ENCODE measurements at regions not wholly inside any gene's neighbourhood (a gene's known extent, or its start where the extent isn't known, plus 50 kb on each side); places are given as distances from the start of the nearest gene placed in this dataset.

DNA sequence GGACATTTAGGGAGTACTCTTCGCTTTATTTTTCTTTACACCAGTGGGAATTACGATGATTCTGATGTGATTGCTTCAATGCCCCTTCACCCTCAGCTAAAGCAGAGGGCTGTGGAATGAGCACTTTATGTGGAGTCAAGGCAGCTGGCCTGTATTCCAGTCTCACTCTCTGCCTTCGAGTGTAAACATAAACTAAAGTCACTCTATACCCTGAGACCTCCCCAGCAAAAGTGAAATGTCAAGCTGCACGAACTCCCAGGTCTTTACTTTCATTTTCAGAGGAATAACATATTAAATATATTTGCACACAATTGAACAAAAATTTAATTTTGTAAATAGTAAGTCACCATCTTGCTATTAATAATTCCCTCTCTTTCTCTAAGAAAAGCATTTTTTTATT is 557.1 kb downstream of the DACH1 start:
- intact Hi-C loops (cut with DNase I): no loop called here
- H3K27me3 ChIP-seq: no peaks in the 10 kb centered on the region
- H3K4me3 ChIP-seq: no peak overlapping the region
- TF ChIP-seq EP300 (IDR thresholded peaks at IDR 0.05) (no peak), POLR2AphosphoS5 (IDR thresholded peaks at IDR 0.05) (no peak), CTCF (IDR thresholded peaks at IDR 0.05) (no peak), POLR2A (IDR thresholded peaks at IDR 0.05; ENCODE audit: low read depth) (no peak)
- DNase-seq (ENCODE audit: extremely low spot score): no peak
- H3K36me3 ChIP-seq: no peaks in the 10 kb centered on the region
- no peaks in the 10 kb centered on the region for H3K9me3 ChIP-seq
- H3K27ac ChIP-seq (replicated peaks in 1 of 4): no peak overlapping the region
- no peaks in the 10 kb centered on the region for H3K4me1 ChIP-seq
- WGBS: 72% methylated on average over 4 of the region's 4 CpGs

DNA sequence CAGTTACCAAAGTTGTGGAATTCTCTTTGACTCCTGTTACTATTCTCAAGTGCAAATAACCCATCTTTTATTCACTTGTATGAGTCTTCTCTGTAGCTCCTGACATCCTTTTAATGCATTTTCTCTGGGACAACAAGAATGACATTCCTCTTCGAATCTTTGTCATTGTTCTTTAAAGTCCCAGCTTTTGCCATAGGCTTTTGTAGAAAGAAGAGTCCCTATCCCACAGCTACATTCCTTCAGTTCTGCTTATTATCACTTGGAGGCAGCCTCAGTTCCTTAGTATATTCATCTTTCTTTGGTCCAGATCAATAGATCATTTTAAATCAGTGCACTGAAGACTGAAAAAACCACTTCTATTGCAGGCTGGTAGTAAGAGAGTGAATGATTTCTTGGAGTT is 560.2 kb downstream of the DACH1 start:
- intact Hi-C loops (cut with DNase I): no loop called here
- H3K27ac ChIP-seq (replicated peaks in 1 of 4): no peak overlapping the region
- no peaks in the 10 kb centered on the region for H3K9me3 ChIP-seq
- no peak overlapping the region for H3K4me3 ChIP-seq
- no peak for DNase-seq (ENCODE audit: extremely low spot score)
- no peaks in the 10 kb centered on the region for H3K4me1 ChIP-seq
- H3K36me3 ChIP-seq: no peaks in the 10 kb centered on the region
- H3K27me3 ChIP-seq: no peaks in the 10 kb centered on the region
- 62% methylated on average over 1 of the region's 1 CpG for WGBS
- TF ChIP-seq CTCF (IDR thresholded peaks at IDR 0.05) (no peak), POLR2A (IDR thresholded peaks at IDR 0.05; ENCODE audit: low read depth) (no peak), POLR2AphosphoS5 (IDR thresholded peaks at IDR 0.05) (no peak), EP300 (IDR thresholded peaks at IDR 0.05) (no peak)

DNA sequence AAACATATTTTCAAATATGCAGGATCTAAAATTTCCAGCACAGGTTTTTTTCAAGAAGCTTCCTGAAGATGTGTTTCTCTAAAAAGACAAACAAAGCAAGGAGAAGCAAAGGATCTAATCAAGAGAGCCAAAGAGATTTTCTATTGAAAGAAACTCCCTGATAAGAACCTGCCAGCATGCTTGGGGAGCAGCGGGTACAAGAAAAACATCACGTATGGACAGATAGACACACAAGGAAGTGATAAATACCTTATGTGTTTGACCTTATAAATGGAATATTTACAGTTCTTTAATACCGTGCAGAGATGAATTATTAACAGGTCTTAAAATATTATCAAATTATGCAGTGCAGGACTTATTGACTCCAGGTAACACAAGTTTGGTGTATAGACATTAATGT is 562.1 kb downstream of the DACH1 start:
- Histone ChIP-seq H3K27me3 (no peaks in the 10 kb centered on the region), H3K4me3 (no peak overlapping the region), H3K27ac (replicated peaks in 1 of 4) (no peak overlapping the region), H3K9me3 (no peaks in the 10 kb centered on the region), H3K36me3 (no peaks in the 10 kb centered on the region), H3K4me1 (no peaks in the 10 kb centered on the region)
- WGBS: 44% methylated on average over 3 of the region's 3 CpGs
- TF ChIP-seq EP300 (IDR thresholded peaks at IDR 0.05) (no peak), POLR2A (IDR thresholded peaks at IDR 0.05; ENCODE audit: low read depth) (no peak), CTCF (IDR thresholded peaks at IDR 0.05) (no peak), POLR2AphosphoS5 (IDR thresholded peaks at IDR 0.05) (no peak)
- intact Hi-C loops (cut with DNase I): no loop called here
- no peak for DNase-seq (ENCODE audit: extremely low spot score)

GRCh38 chr13:71303144-71303543 is 563.9 kb downstream of the DACH1 start:
- no peak for TF ChIP-seq CTCF (IDR thresholded peaks at IDR 0.05)
- TF ChIP-seq POLR2A (IDR thresholded peaks at IDR 0.05; ENCODE audit: low read depth): no peak
- TF ChIP-seq POLR2AphosphoS5 (IDR thresholded peaks at IDR 0.05): no peak
- no peak for TF ChIP-seq EP300 (IDR thresholded peaks at IDR 0.05)
- H3K4me3 ChIP-seq: no peak overlapping the region
- no peaks in the 10 kb centered on the region for H3K9me3 ChIP-seq
- 70% methylated on average over 3 of the region's 3 CpGs for WGBS
- no peaks in the 10 kb centered on the region for H3K4me1 ChIP-seq
- H3K36me3 ChIP-seq: no peaks in the 10 kb centered on the region
- intact Hi-C loops (cut with DNase I): no loop called here
- DNase-seq (ENCODE audit: extremely low spot score): no peak
- no peaks in the 10 kb centered on the region for H3K27me3 ChIP-seq
- no peak overlapping the region for H3K27ac ChIP-seq (replicated peaks in 1 of 4)

DNA sequence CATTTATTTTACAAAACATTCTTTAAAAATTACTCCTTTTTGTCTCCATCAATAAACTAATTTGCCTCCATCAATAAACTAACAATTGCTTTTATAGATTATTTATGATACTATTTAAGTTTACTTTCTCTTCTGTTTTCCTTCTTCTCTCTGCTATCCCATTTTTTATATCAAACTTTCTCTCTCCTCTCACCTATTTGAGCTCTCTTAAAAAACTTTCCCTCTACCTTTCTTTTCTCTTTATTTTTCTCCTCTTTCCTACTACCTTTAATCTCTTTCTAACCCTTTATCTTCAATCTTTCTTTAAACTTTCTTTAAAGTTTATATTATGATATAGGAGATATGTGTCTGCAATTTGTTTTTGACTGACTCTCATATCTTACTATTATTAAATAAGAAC is 566.4 kb downstream of the DACH1 start:
- H3K27me3 ChIP-seq: no peaks in the 10 kb centered on the region
- no peaks in the 10 kb centered on the region for H3K4me1 ChIP-seq
- TF ChIP-seq CTCF (IDR thresholded peaks at IDR 0.05) (no peak), POLR2AphosphoS5 (IDR thresholded peaks at IDR 0.05) (no peak), POLR2A (IDR thresholded peaks at IDR 0.05; ENCODE audit: low read depth) (no peak), EP300 (IDR thresholded peaks at IDR 0.05) (no peak)
- no peaks in the 10 kb centered on the region for H3K9me3 ChIP-seq
- H3K4me3 ChIP-seq: no peak overlapping the region
- DNase-seq (ENCODE audit: extremely low spot score): no peak
- H3K27ac ChIP-seq (replicated peaks in 1 of 4): no peak overlapping the region
- intact Hi-C loops (cut with DNase I): no loop called here
- H3K36me3 ChIP-seq: no peaks in the 10 kb centered on the region

Data from esophagus muscularis mucosa (tissue), 4 donors.